IMR-90 (cell line): ENCODE measurements at regions not wholly inside any gene's neighbourhood (a gene's known extent, or its start where the extent isn't known, plus 50 kb on each side); places are given as distances from the start of the nearest gene placed in this dataset.

Experiments used
- ATAC-seq: fragments of 200-7000 bp; cut with Tn5 transposase; 2 replicates; pipeline ENCODE4 v1.9.1; 2020; ENCODE audit warnings: low read depth, mild to moderate bottlenecking, moderate library complexity
- BruUV-seq: library from RNA; stranded (reverse); fragments of 400-500 nt; replicated peaks from 2 replicates; lab custom pipeline; 2021; lab: Mats Ljungman, UMichigan
- CTCF ChIA-PET: fragments of 300-600 bp; formaldehyde crosslinking; extraction: SDS; loops from one replicate; lab custom pipeline; 2021; ENCODE audit warnings: antibody characterized with exemption; lab: Yijun Ruan, JAX
- POLR2A ChIA-PET: fragments of 300-600 bp; sonication (Branson Sonifier 250); formaldehyde crosslinking; loops from one replicate; lab custom pipeline; 2022; ENCODE audit warnings: antibody characterized with exemption; ENCODE audit not compliant: unreplicated experiment; lab: Charles Lee
- DNase-seq: peaks from one replicate; pipeline ENCODE4 v3.0.0; 2013
- H2AFZ ChIP-seq: replicated peaks from 2 replicates; pipeline ENCODE3; 2013; ENCODE audit warnings: low read length, mild to moderate bottlenecking; ENCODE audit not compliant: poor library complexity
- H2AK5ac ChIP-seq: 2 replicates; pipeline ENCODE4 v1.6.1; 2013; ENCODE audit warnings: low read depth, low read length, inconsistent platforms
- H2AK9ac ChIP-seq: replicated peaks from 2 replicates; pipeline ENCODE3; 2013; ENCODE audit warnings: mild to moderate bottlenecking, low read depth, low read length, moderate library complexity; ENCODE audit not compliant: poor library complexity
- H2BK120ac ChIP-seq: 2 replicates; pipeline ENCODE4 v1.6.1; 2013; ENCODE audit warnings: low read depth, low read length, inconsistent platforms
- H2BK15ac ChIP-seq: 3 replicates; pipeline ENCODE4 v1.6.1; 2013; ENCODE audit warnings: low read depth, low read length, inconsistent platforms
- H2BK20ac ChIP-seq: 2 replicates; pipeline ENCODE4 v1.6.1; 2013; ENCODE audit warnings: low read depth, mild to moderate bottlenecking, inconsistent platforms, low read length, moderate library complexity
- H2BK5ac ChIP-seq: 2 replicates; pipeline ENCODE4 v1.6.1; 2013; ENCODE audit warnings: mild to moderate bottlenecking, low read depth, low read length, inconsistent platforms; ENCODE audit not compliant: poor library complexity, severe bottlenecking
- H3K14ac ChIP-seq: replicated peaks from 2 replicates; pipeline ENCODE4 v1.6.1; 2013; ENCODE audit warnings: low read depth, low read length, inconsistent platforms
- H3K18ac ChIP-seq: 2 replicates; pipeline ENCODE4 v1.6.1; 2013; ENCODE audit warnings: low read depth, low read length, control low read depth
- H3K23ac ChIP-seq: 2 replicates; pipeline ENCODE4 v1.6.1; 2013; ENCODE audit warnings: low read depth, low read length, inconsistent platforms
- H3K27ac ChIP-seq: 2 replicates; pipeline ENCODE4 v1.5.1; 2013; ENCODE audit warnings: mild to moderate bottlenecking, control low read depth, low read length; ENCODE audit not compliant: insufficient read depth
- H3K27me3 ChIP-seq: 2 replicates; pipeline ENCODE4 v1.6.1; 2013; ENCODE audit warnings: low read length; ENCODE audit not compliant: control insufficient read depth, insufficient read depth
- H3K36me3 ChIP-seq: 2 replicates; pipeline ENCODE4 v1.6.1; 2013; ENCODE audit warnings: low read length, mixed read lengths; ENCODE audit not compliant: control insufficient read depth, insufficient read depth
- H3K4ac ChIP-seq: 2 replicates; pipeline ENCODE4 v1.6.1; 2013; ENCODE audit warnings: low read depth, low read length, inconsistent platforms
- H3K4me1 ChIP-seq: 2 replicates; pipeline ENCODE4 v1.6.1; 2013; ENCODE audit warnings: low read length, mixed read lengths; ENCODE audit not compliant: control insufficient read depth, insufficient read depth
- H3K4me2 ChIP-seq: 2 replicates; pipeline ENCODE4 v1.6.1; 2013; ENCODE audit warnings: low read depth, mild to moderate bottlenecking, control low read depth, low read length, moderate library complexity
- H3K4me3 ChIP-seq: 2 replicates; pipeline ENCODE4 v1.5.1; 2013; ENCODE audit warnings: low read depth, mild to moderate bottlenecking, control low read depth, low read length, moderate library complexity; ENCODE audit not compliant: insufficient read depth
- H3K56ac ChIP-seq: 2 replicates; pipeline ENCODE4 v1.6.1; 2013; ENCODE audit warnings: low read length, inconsistent platforms; ENCODE audit not compliant: insufficient read depth; ENCODE audit errors: extremely low read depth
- H3K79me1 ChIP-seq, 2 experiments: 2 replicates each; pipeline ENCODE4 v1.6.1; 2013; ENCODE audit warnings: low read length in 2 of 2, inconsistent platforms in 1 of 2, low read depth in 1 of 2
- H3K9ac ChIP-seq: 2 replicates; pipeline ENCODE4 v1.6.1; 2013; ENCODE audit warnings: low read depth, low read length, control low read depth
- H3K9me1 ChIP-seq: 2 replicates; pipeline ENCODE4 v1.6.1; 2013; ENCODE audit warnings: low read length, inconsistent platforms; ENCODE audit not compliant: insufficient read depth
- H3K9me3 ChIP-seq: 2 replicates; pipeline ENCODE4 v1.6.1; 2013; ENCODE audit warnings: low read length; ENCODE audit not compliant: control insufficient read depth, insufficient read depth
- H4K20me1 ChIP-seq: 2 replicates; pipeline ENCODE4 v1.6.1; 2013; ENCODE audit warnings: low read length, inconsistent platforms; ENCODE audit not compliant: insufficient read depth
- H4K5ac ChIP-seq: 2 replicates; pipeline ENCODE4 v1.6.1; 2013; ENCODE audit warnings: mild to moderate bottlenecking, low read depth, low read length, control low read depth
- H4K8ac ChIP-seq, 2 experiments: 2 replicates each; pipeline ENCODE4 v1.6.1; 2013; ENCODE audit warnings: low read depth in 2 of 2, low read length in 2 of 2, control low read depth in 1 of 2, inconsistent platforms in 1 of 2
- H4K91ac ChIP-seq: 2 replicates; pipeline ENCODE4 v1.6.1; 2013; ENCODE audit warnings: low read depth, low read length, inconsistent platforms; ENCODE audit not compliant: insufficient read depth
- BHLHE40 ChIP-seq: fragments of 150-350 bp; IDR thresholded peaks from 2 replicates; pipeline ENCODE4 v1.6.1; 2016; ENCODE audit warnings: mild to moderate bottlenecking, low read depth, low read length
- FOS ChIP-seq: fragments of 150-350 bp; IDR thresholded peaks from 2 replicates; pipeline ENCODE4 v1.6.1; 2016; ENCODE audit warnings: low read depth, low read length
- MAFK ChIP-seq: IDR thresholded peaks from 2 replicates; pipeline ENCODE4 v1.6.1; 2012; ENCODE audit warnings: low read depth, low read length, improper control_type of control experiment
- MAZ ChIP-seq: IDR thresholded peaks from 2 replicates; pipeline ENCODE4 v1.6.1; 2012; ENCODE audit warnings: low read depth, mild to moderate bottlenecking, low read length, improper control_type of control experiment, moderate library complexity, borderline replicate concordance
- NFE2L2 ChIP-seq: fragments of 150-350 bp; IDR thresholded peaks from 2 replicates; pipeline ENCODE4 v1.6.1; 2016; ENCODE audit warnings: low read depth, mild to moderate bottlenecking, low read length
- RAD21 ChIP-seq: IDR thresholded peaks from 2 replicates; pipeline ENCODE4 v1.6.1; 2012; ENCODE audit warnings: low read length, improper control_type of control experiment
- RFX5 ChIP-seq: IDR thresholded peaks from 2 replicates; pipeline ENCODE4 v1.8.0; 2012; ENCODE audit warnings: low read depth, mild to moderate bottlenecking, low read length, moderate library complexity
- WGBS, 2 experiments: methylation state at CpG; one replicate each; pipeline versions ENCODE4 v1.1.5 to v1.1.7; 2013; ENCODE audit warnings: missing lambda C conversion rate in 2 of 2; ENCODE audit not compliant: insufficient read length in 1 of 2; ENCODE audit errors: extremely low coverage in 2 of 2; 5-methylcytosine and 5-hydroxymethylcytosine counted together
- dilution Hi-C: fragments of 300-500 bp; cut with HindIII; formaldehyde crosslinking; loops from one replicate; pipeline ENCODE4 v1.14.3; 2018; ENCODE audit warnings: low sequenced_read_pairs; ENCODE audit not compliant: unreplicated experiment
- in situ Hi-C: fragments of 300-500 bp; cut with MboI; formaldehyde crosslinking; loops from 3 replicates; pipeline ENCODE4 v1.14.3; 2019; ENCODE audit warnings: low sequenced_read_pairs, inconsistent platforms, mixed read lengths
- intact Hi-C: fragments of 100-400 bp; cut with micrococcal nuclease; formaldehyde crosslinking; loops from 2 replicates; pipeline ENCODE4 v1.10.0; 2022

DNA sequence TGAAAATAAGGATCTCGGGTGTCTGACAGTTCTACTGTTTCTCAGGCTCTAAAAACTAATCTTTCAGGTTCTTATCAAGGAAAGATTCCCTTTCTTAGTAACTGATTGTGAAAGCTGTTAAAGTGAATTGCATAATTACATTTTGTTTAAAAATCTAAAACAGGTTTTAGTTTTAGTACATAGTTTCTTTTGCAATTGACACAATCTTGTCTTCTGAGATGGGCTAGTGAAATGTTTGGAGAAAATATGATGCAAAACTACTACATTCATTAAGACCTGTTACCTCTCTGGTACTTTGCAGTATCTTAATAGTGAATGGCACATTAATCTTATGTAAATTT is 298.4 kb downstream of the UTRN start:
- WGBS, 2 experiments, result no CpG with 5 or more reads among the region's 1 CpG
- in situ Hi-C loops (loop anchor here (10.0 kb wide), 3 partner anchors 551 to 1121 kb away; no protein-coding TSS in a partner anchor), intact Hi-C loops (loop anchor here (1.0 to 5.0 kb wide), 2 partner anchors 1051 to 1119 kb away; no protein-coding TSS in a partner anchor), dilution Hi-C loops (no loop called here)
- Histone ChIP-seq H3K4me1 (peaks cover 2% of the 10 kb centered on the region), H3K4ac (no peak overlapping the region), H3K79me1 (peaks cover 0 to 14% of the 10 kb centered on the region in 2 experiments; a peak in 2 of 4 replicates), H3K14ac (no peak overlapping the region), H2BK5ac (no peak overlapping the region), H4K20me1 (no peaks in the 10 kb centered on the region), H3K4me2 (peak overlapping the region; percentile 72; the same call in 1 of the 2 replicates), H3K36me3 (no peaks in the 10 kb centered on the region), H3K9me1 (no peaks in the 10 kb centered on the region), H2AK9ac (no peak overlapping the region), H3K18ac (no peak overlapping the region), H4K8ac (no peak overlapping the region), H3K27me3 (no peaks in the 10 kb centered on the region), H4K91ac (no peak overlapping the region), H2AFZ (no peak overlapping the region), H3K27ac (no peak overlapping the region), H2BK120ac (no peak overlapping the region), H3K9me3 (no peaks in the 10 kb centered on the region), H3K23ac (peak overlapping the region; percentile 57; the same call in 1 of the 2 replicates), H2AK5ac (no peak overlapping the region), H2BK20ac (no peak overlapping the region), H2BK15ac (no peak overlapping the region), H3K9ac (no peak overlapping the region; the same call in 1 of the 2 replicates), H3K56ac (no peak overlapping the region), H3K4me3 (peak overlapping the region; percentile 11; the same call in 1 of the 2 replicates), H4K5ac (no peak overlapping the region)
- ChIA-PET CTCF (no interaction called here), POLR2A (no interaction called here)
- ATAC-seq (no peak), DNase-seq (no peak)
- TF ChIP-seq MAFK (no peak), BHLHE40 (no peak), FOS (no peak), NFE2L2 (no peak), MAZ (no peak), RFX5 (no peak), RAD21 (no peak)
- no TSS peak for BruUV-seq
